ENCODE measurements at regions not wholly inside any gene's neighbourhood (a gene's known extent, or its start where the extent isn't known, plus 50 kb on each side); places are given as distances from the start of the nearest gene placed in this dataset.

DNA sequence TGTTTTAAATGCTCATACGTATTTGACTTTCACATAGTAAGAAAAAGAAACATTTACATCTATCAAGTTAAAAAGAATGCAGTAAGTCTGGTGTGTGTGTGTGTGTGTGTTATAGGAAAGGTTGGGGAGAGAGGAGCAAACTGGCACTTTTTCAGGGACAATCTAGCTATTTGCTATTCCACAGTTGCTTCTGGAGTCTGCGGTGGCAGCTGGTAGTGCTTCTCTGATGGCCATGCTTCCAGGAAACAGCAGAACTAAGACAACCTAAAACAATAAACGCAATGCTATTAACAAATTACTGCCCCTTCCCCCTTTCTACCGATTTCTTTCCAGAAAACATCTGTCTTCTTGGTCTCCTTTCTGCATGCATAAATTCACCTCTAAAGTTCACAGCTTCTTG lies 70.0 kb upstream of the CDH10 start:
- Histone ChIP-seq H3K36me3 (ENCODE audit: control insufficient read depth in 5 of 5, insufficient read depth in 5 of 5, low read length in 5 of 5) (no peaks in the 10 kb centered on the region), H3K9ac (ENCODE audit: low read length in 5 of 5) (no peak overlapping the region), H3K27ac (ENCODE audit: low read depth, low read length) (no peak overlapping the region), H3K4me3 (ENCODE audit: low read depth in 1 of 5, low read length in 5 of 5) (no peak overlapping the region), H3K9me3 (ENCODE audit: control insufficient read depth in 5 of 5, low read length in 5 of 5) (no peaks in the 10 kb centered on the region), H3K27me3 (ENCODE audit: control insufficient read depth in 5 of 5, insufficient read depth in 4 of 5, low read length in 5 of 5) (no peaks in the 10 kb centered on the region), H3K4me1 (ENCODE audit: control insufficient read depth in 5 of 5, insufficient read depth in 5 of 5, low read length in 5 of 5) (no peaks in the 10 kb centered on the region)

DNA sequence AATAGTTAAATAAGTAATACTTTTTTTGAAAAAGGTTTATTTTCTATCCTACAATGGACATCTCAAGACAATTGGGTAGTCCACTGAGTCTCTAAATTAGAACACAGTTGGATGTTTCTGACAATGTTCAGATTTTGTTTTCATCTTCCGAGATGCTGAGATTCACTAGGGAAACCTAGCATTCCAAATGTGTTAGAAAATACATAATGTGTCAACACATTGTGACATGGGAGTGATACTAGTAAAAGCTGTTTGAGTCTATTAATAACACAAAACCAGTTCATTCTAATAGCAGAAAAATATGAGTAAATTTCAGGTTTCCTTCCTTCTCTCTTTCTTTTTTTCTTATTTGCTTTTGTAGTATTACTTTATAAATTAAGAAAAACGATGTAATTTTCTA lies 68.2 kb upstream of the CDH10 start:
- H3K4me3 ChIP-seq (ENCODE audit: low read depth in 1 of 5, low read length in 5 of 5): no peak overlapping the region
- no peaks in the 10 kb centered on the region for H3K27me3 ChIP-seq (ENCODE audit: control insufficient read depth in 5 of 5, insufficient read depth in 4 of 5, low read length in 5 of 5)

DNA sequence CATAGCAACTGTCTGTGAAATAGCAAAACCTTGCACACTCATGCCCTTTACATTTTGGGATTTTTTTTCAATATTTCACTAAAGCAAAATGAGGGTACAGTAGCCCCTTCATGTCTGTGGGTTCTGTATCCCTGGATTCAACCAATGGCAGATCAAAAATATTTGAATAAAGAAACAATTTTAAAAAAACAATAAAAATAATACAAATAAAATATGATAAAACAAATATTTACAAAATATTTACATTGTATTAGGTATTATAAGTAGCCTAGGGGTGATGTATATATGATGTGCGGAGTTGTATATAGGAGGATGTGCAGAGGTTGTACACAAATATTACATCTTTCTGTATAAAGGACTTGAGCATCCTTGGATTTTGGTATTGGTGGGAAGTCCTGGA lies 67.3 kb upstream of the CDH10 start:
- H3K4me1 ChIP-seq (ENCODE audit: control insufficient read depth in 5 of 5, insufficient read depth in 5 of 5, low read length in 5 of 5): no peaks in the 10 kb centered on the region
- no peaks in the 10 kb centered on the region for H3K9me3 ChIP-seq (ENCODE audit: control insufficient read depth in 5 of 5, low read length in 5 of 5)
- no peak overlapping the region for H3K27ac ChIP-seq (ENCODE audit: low read depth, low read length)
- no peak overlapping the region for H3K9ac ChIP-seq (ENCODE audit: low read length in 5 of 5)
- H3K27me3 ChIP-seq (ENCODE audit: control insufficient read depth in 5 of 5, insufficient read depth in 4 of 5, low read length in 5 of 5): no peaks in the 10 kb centered on the region
- H3K4me3 ChIP-seq (ENCODE audit: low read depth in 1 of 5, low read length in 5 of 5): no peak overlapping the region
- H3K36me3 ChIP-seq (ENCODE audit: control insufficient read depth in 5 of 5, insufficient read depth in 5 of 5, low read length in 5 of 5): no peaks in the 10 kb centered on the region

More for the DNA sequence above, 68.2 kb upstream of the CDH10 start:
- Histone ChIP-seq H3K9ac (ENCODE audit: low read length in 5 of 5) (no peak overlapping the region), H3K36me3 (ENCODE audit: control insufficient read depth in 5 of 5, insufficient read depth in 5 of 5, low read length in 5 of 5) (no peaks in the 10 kb centered on the region), H3K9me3 (ENCODE audit: control insufficient read depth in 5 of 5, low read length in 5 of 5) (no peaks in the 10 kb centered on the region), H3K27ac (ENCODE audit: low read depth, low read length) (no peak overlapping the region), H3K4me1 (ENCODE audit: control insufficient read depth in 5 of 5, insufficient read depth in 5 of 5, low read length in 5 of 5) (no peaks in the 10 kb centered on the region)

DNA sequence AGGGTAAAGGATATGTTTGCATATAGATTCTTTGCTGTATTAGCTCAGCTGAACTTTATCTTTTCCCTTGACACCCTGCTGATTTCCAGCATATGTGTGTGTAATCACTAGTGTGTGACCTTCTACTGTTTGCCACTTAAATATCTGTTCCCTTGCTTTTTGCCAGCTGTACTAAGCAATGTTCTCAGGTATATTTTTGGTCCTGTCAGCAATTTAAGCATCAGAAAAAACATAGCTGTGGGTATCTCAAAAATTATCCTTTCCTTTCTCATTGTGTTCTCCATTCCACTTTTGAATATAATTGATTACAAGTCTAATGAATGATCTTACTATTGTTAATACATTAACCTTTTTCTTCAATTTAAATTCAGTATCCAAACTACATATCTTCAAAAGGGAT lies 59.2 kb upstream of the CDH10 start:
- Histone ChIP-seq H3K9ac (ENCODE audit: low read length in 5 of 5) (no peak overlapping the region), H3K4me3 (ENCODE audit: low read depth in 1 of 5, low read length in 5 of 5) (no peak overlapping the region), H3K27me3 (ENCODE audit: control insufficient read depth in 5 of 5, insufficient read depth in 4 of 5, low read length in 5 of 5) (no peaks in the 10 kb centered on the region), H3K9me3 (ENCODE audit: control insufficient read depth in 5 of 5, low read length in 5 of 5) (peaks cover 0 to 4% (median 0%) of the 10 kb centered on the region in 5 donors), H3K27ac (ENCODE audit: low read depth, low read length) (no peak overlapping the region), H3K4me1 (ENCODE audit: control insufficient read depth in 5 of 5, insufficient read depth in 5 of 5, low read length in 5 of 5) (no peaks in the 10 kb centered on the region), H3K36me3 (ENCODE audit: control insufficient read depth in 5 of 5, insufficient read depth in 5 of 5, low read length in 5 of 5) (no peaks in the 10 kb centered on the region)
